K562 (cell line): ENCODE measurements at regions not wholly inside any gene's neighbourhood (a gene's known extent, or its start where the extent isn't known, plus 50 kb on each side); places are given as distances from the start of the nearest gene placed in this dataset.

Experiments used
- CBX1 ChIP-seq: sonication (generic); IDR thresholded peaks from 2 replicates; pipeline ENCODE4 v1.6.1; 2016; ENCODE audit warnings: antibody characterized with exemption, low read depth, mild to moderate bottlenecking
- MAZ ChIP-seq, 2 experiments: fragments of 450-650 bp in 1 of 2; sonication (generic) in 1 of 2; formaldehyde crosslinking; IDR thresholded peaks in 1 of 2; conservative IDR thresholded peaks in 1 of 2; 2 replicates each; pipeline versions ENCODE4 v1.4.0 to v1.5.0; 2020; ENCODE audit warnings: mild to moderate bottlenecking in 1 of 2, missing genetic modification reagents in 1 of 2
- MEF2D ChIP-seq: conservative IDR thresholded peaks from 2 replicates; pipeline ENCODE4 v1.6.1; 2016; ENCODE audit warnings: low read depth, missing genetic modification characterization, missing compliant biosample characterization
- NFE2L1 ChIP-seq: fragments of 450-650 bp; IDR thresholded peaks from 2 replicates; pipeline ENCODE4 v1.6.1; 2016; ENCODE audit warnings: missing genetic modification characterization, low read depth, mild to moderate bottlenecking, missing compliant biosample characterization, moderate library complexity, borderline replicate concordance
- NFYB ChIP-seq: IDR thresholded peaks from 2 replicates; pipeline ENCODE4 v1.6.1; 2011; ENCODE audit warnings: mild to moderate bottlenecking, moderate library complexity; ENCODE audit not compliant: insufficient read length; ENCODE audit errors: extremely low read depth
- NRF1 ChIP-seq, 2 experiments: fragments of 450-650 bp; IDR thresholded peaks in 1 of 2; conservative IDR thresholded peaks in 1 of 2; 2 replicates each; pipeline ENCODE4 v1.6.1; 2014; ENCODE audit warnings: mild to moderate bottlenecking in 2 of 2
- PHF8 ChIP-seq: fragments of 200-600 bp; sonication (generic); IDR thresholded peaks from 2 replicates; pipeline ENCODE4 v1.6.1; 2012; ENCODE audit warnings: mixed run types, mild to moderate bottlenecking, inconsistent platforms, low read length, moderate library complexity, borderline replicate concordance
- TFE3 ChIP-seq: fragments of 450-650 bp; formaldehyde crosslinking; IDR thresholded peaks from 2 replicates; pipeline ENCODE4 v1.4.0; 2020; ENCODE audit warnings: mild to moderate bottlenecking, mixed read lengths
- ZFX ChIP-seq: sonication (generic); formaldehyde crosslinking; IDR thresholded peaks from 2 replicates; pipeline ENCODE4 v1.8.0; 2022; ENCODE audit warnings: mild to moderate bottlenecking, missing genetic modification reagents, moderate library complexity
- ZNF639 ChIP-seq, 2 experiments: fragments of 200-800 bp in 1 of 2; sonication (Bioruptor generic) in 1 of 2; sonication (generic) in 1 of 2; formaldehyde crosslinking in 1 of 2; IDR thresholded peaks in 1 of 2; conservative IDR thresholded peaks in 1 of 2; 2 replicates each; pipeline versions ENCODE4 v1.5.0 to v1.6.1; 2016 to 2020; ENCODE audit warnings: missing compliant biosample characterization in 1 of 2, missing genetic modification characterization in 1 of 2, missing genetic modification reagents in 1 of 2
- TF ChIP-seq, protein P1 (sequence below): fragments of 450-650 bp; IDR thresholded peaks from 2 replicates; pipeline ENCODE4 v1.6.1; 2018; ENCODE audit not compliant: partially characterized antibody
- TF ChIP-seq, protein P2 (sequence below): fragments of 450-650 bp; IDR thresholded peaks from 2 replicates; pipeline ENCODE4 v1.6.1; 2016
- TF ChIP-seq, protein P3 (sequence below), 2 experiments: fragments of 250-450 bp in 1 of 2; fragments of 450-650 bp in 1 of 2; sonication (Bioruptor Pico) in 1 of 2; IDR thresholded peaks; 2 replicates each; pipeline versions ENCODE4 v1.6.1 to v1.8.0; 2016 to 2021; ENCODE audit warnings: mild to moderate bottlenecking in 2 of 2, moderate library complexity in 2 of 2, missing compliant biosample characterization in 1 of 2, missing genetic modification characterization in 1 of 2
- TF ChIP-seq, protein P4 (sequence below): sonication (generic); formaldehyde crosslinking; IDR thresholded peaks from 2 replicates; pipeline ENCODE4 v1.8.0; 2022; ENCODE audit warnings: missing genetic modification reagents, mild to moderate bottlenecking, moderate library complexity, borderline replicate concordance

- TF ChIP-seq, protein P1, sequence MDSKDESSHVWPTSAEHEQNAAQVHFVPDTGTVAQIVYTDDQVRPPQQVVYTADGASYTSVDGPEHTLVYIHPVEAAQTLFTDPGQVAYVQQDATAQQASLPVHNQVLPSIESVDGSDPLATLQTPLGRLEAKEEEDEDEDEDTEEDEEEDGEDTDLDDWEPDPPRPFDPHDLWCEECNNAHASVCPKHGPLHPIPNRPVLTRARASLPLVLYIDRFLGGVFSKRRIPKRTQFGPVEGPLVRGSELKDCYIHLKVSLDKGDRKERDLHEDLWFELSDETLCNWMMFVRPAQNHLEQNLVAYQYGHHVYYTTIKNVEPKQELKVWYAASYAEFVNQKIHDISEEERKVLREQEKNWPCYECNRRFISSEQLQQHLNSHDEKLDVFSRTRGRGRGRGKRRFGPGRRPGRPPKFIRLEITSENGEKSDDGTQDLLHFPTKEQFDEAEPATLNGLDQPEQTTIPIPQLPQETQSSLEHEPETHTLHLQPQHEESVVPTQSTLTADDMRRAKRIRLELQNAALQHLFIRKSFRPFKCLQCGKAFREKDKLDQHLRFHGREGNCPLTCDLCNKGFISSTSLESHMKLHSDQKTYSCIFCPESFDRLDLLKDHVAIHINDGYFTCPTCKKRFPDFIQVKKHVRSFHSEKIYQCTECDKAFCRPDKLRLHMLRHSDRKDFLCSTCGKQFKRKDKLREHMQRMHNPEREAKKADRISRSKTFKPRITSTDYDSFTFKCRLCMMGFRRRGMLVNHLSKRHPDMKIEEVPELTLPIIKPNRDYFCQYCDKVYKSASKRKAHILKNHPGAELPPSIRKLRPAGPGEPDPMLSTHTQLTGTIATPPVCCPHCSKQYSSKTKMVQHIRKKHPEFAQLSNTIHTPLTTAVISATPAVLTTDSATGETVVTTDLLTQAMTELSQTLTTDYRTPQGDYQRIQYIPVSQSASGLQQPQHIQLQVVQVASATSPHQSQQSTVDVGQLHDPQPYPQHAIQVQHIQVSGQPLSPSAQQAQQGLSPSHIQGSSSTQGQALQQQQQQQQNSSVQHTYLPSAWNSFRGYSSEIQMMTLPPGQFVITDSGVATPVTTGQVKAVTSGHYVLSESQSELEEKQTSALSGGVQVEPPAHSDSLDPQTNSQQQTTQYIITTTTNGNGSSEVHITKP, result no peak
- TF ChIP-seq PHF8 (peak; percentile 32; the same call in 1 of the 2 replicates), MEF2D (tag) (peak; percentile 89), NFYB (peak; percentile 37), NFE2L1 (no peak), CBX1 (0 out of 2 replicates have a peak, but pooled peaks have one; percentile 38), ZNF639 (CRISPR knock-in tag; conservative IDR thresholded peaks at IDR 0.05 in 1 of 2, IDR thresholded peaks at IDR 0.05 in 1 of 2) (no peak), ZFX (peak; percentile 6; the same call in 1 of the 2 replicates), MAZ (CRISPR knock-in tag; conservative IDR thresholded peaks at IDR 0.05 in 1 of 2, IDR thresholded peaks at IDR 0.05 in 1 of 2) (peak in 1 of 2 experiments; percentile 35; a peak in 1 of 4 replicates), NRF1 (conservative IDR thresholded peaks at IDR 0.05 in 1 of 2, IDR thresholded peaks at IDR 0.05 in 1 of 2) (0 out of 4 replicates have a peak, but pooled peaks have one; percentile 16 to 23), TFE3 (no peak)
- TF ChIP-seq, protein P2, sequence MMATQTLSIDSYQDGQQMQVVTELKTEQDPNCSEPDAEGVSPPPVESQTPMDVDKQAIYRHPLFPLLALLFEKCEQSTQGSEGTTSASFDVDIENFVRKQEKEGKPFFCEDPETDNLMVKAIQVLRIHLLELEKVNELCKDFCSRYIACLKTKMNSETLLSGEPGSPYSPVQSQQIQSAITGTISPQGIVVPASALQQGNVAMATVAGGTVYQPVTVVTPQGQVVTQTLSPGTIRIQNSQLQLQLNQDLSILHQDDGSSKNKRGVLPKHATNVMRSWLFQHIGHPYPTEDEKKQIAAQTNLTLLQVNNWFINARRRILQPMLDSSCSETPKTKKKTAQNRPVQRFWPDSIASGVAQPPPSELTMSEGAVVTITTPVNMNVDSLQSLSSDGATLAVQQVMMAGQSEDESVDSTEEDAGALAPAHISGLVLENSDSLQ, result peak; percentile 83
- TF ChIP-seq, protein P3, sequence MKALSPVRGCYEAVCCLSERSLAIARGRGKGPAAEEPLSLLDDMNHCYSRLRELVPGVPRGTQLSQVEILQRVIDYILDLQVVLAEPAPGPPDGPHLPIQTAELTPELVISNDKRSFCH (CRISPR knock-in tag; IDR thresholded peaks at IDR 0.05), result no peak
- TF ChIP-seq, protein P3 (tag; IDR thresholded peaks at IDR 0.05), result 0 out of 2 replicates have a peak, but pooled peaks have one; percentile 40
- TF ChIP-seq, protein P4, sequence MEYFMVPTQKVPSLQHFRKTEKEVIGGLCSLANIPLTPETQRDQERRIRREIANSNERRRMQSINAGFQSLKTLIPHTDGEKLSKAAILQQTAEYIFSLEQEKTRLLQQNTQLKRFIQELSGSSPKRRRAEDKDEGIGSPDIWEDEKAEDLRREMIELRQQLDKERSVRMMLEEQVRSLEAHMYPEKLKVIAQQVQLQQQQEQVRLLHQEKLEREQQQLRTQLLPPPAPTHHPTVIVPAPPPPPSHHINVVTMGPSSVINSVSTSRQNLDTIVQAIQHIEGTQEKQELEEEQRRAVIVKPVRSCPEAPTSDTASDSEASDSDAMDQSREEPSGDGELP (CRISPR knock-in tag), result peak; percentile 50
Observed at GRCh38 chr9:129320575-129321285, 142.7 kb upstream of the IER5L start (continued).
